K562 (cell line): ENCODE measurements at regions not wholly inside any gene's neighbourhood (a gene's known extent, or its start where the extent isn't known, plus 50 kb on each side); places are given as distances from the start of the nearest gene placed in this dataset.

Source experiments
- ATAC-seq: fragments of 200-7000 bp; cut with Tn5 transposase; 3 replicates; pipeline ENCODE4 v1.9.1; 2020; ENCODE audit warnings: moderate library complexity
- BruUV-seq: library from RNA; stranded (reverse); fragments of 400-500 nt; replicated peaks from 2 replicates; lab custom pipeline; 2021; lab: Mats Ljungman, UMichigan
- CTCF ChIA-PET: fragments of 300-600 bp; formaldehyde crosslinking; extraction: SDS; loops from one replicate; lab custom pipeline; 2021; ENCODE audit warnings: low intra/inter-chr PET ratio; lab: Yijun Ruan, JAX
- POLR2A ChIA-PET: fragments of 300-600, 350-650 bp; sonication (Branson Sonifier 250); formaldehyde crosslinking; extraction: SDS; loops from one replicate; lab custom pipeline; 2021; ENCODE audit warnings: antibody characterized with exemption, inconsistent platforms; lab: Yijun Ruan, JAX
- DNase-seq, 4 experiments: peaks; one replicate each; pipeline versions ENCODE4 v3.0.0 to v3.0.0-alpha.2; 2011 to 2018; ENCODE audit warnings: low spot score in 3 of 4, mixed read lengths in 3 of 4; ENCODE audit errors: extremely low read depth in 1 of 4
- FAIRE-seq: peaks from 2 replicates; lab custom pipeline; 2011; peaks lifted over from hg19 to GRCh38; lab: Jason Lieb, UNC
- H2AFZ ChIP-seq: 2 replicates; pipeline ENCODE4 v1.6.0; 2011; ENCODE audit warnings: low read depth, low read length, control low read depth, inconsistent platforms
- H3K27ac ChIP-seq: fragments of 200-600 bp; 3 replicates; pipeline ENCODE4 v1.8.0; 2011; ENCODE audit warnings: low read depth, mild to moderate bottlenecking, control low read depth, inconsistent platforms, low read length, moderate library complexity, mixed read lengths; ENCODE audit errors: extremely low read depth
- H3K27me3 ChIP-seq, 2 experiments: fragments of 300-600 bp in 1 of 2; 2 replicates in 1 of 2; 3 replicates in 1 of 2; pipeline versions ENCODE4 v1.6.0 to v1.8.0; 2011; ENCODE audit warnings: inconsistent platforms in 2 of 2, low read length in 2 of 2, mild to moderate bottlenecking in 1 of 2, mixed read lengths in 1 of 2, moderate library complexity in 1 of 2; ENCODE audit not compliant: control insufficient read depth in 2 of 2, insufficient read depth in 2 of 2
- H3K36me3 ChIP-seq: fragments of 300-600 bp; 3 replicates; pipeline ENCODE4 v1.8.0; 2011; ENCODE audit warnings: mild to moderate bottlenecking, low read length, inconsistent platforms; ENCODE audit not compliant: control insufficient read depth, insufficient read depth
- H3K4me1 ChIP-seq, 2 experiments: fragments of 200-600 bp in 1 of 2; replicated peaks in 1 of 2; 2 replicates in 1 of 2; 3 replicates in 1 of 2; pipeline versions ENCODE4 v1.5.1 to v1.8.0; 2011; ENCODE audit warnings: inconsistent platforms in 2 of 2, low read length in 2 of 2, mild to moderate bottlenecking in 1 of 2, mixed read lengths in 1 of 2, moderate library complexity in 1 of 2; ENCODE audit not compliant: control insufficient read depth in 2 of 2, insufficient read depth in 2 of 2
- H3K4me2 ChIP-seq: 2 replicates; pipeline ENCODE4 v1.6.1; 2011; ENCODE audit warnings: low read length, control low read depth, inconsistent platforms, mixed read lengths; ENCODE audit not compliant: insufficient read depth
- H3K4me3 ChIP-seq: fragments of 200-600 bp; sonication (generic), shearing (Covaris generic); 2 replicates; pipeline ENCODE4 v1.5.1; 2016; ENCODE audit warnings: control low read depth, inconsistent platforms
- H3K79me2 ChIP-seq: fragments of 200-600 bp; 3 replicates; pipeline ENCODE4 v1.8.0; 2011; ENCODE audit warnings: low read length, inconsistent platforms; ENCODE audit not compliant: control insufficient read depth, insufficient read depth
- H3K9ac ChIP-seq, 2 experiments: 2 replicates each; pipeline versions ENCODE4 v1.6.0 to v1.6.1; 2011; ENCODE audit warnings: low read depth in 2 of 2, low read length in 2 of 2, control low read depth in 1 of 2, inconsistent platforms in 1 of 2, mild to moderate bottlenecking in 1 of 2, mixed read lengths in 1 of 2; ENCODE audit not compliant: insufficient read depth in 1 of 2
- H3K9me1 ChIP-seq: one replicate; pipeline ENCODE4 v1.6.0; 2011; ENCODE audit warnings: inconsistent platforms, mild to moderate bottlenecking, low read length, moderate library complexity; ENCODE audit not compliant: control insufficient read depth, insufficient read depth
- H3K9me3 ChIP-seq: replicated peaks from 2 replicates; pipeline ENCODE4 v1.5.1; 2011; ENCODE audit warnings: low read depth, low read length, inconsistent platforms; ENCODE audit not compliant: control insufficient read depth, insufficient read depth
- H4K20me1 ChIP-seq: replicated peaks from 2 replicates; pipeline ENCODE4 v1.6.1; 2011; ENCODE audit warnings: low read length, inconsistent platforms, mixed read lengths; ENCODE audit not compliant: control insufficient read depth, insufficient read depth
- ATF3 ChIP-seq, 2 experiments: fragments of 450-650 bp in 1 of 2; sonication (generic) in 1 of 2; formaldehyde crosslinking in 1 of 2; IDR thresholded peaks in 1 of 2; conservative IDR thresholded peaks in 1 of 2; 2 replicates each; pipeline versions ENCODE4 v1.6.1 to v1.8.1; 2016 to 2023; ENCODE audit warnings: mild to moderate bottlenecking in 2 of 2, moderate library complexity in 2 of 2, inconsistent platforms in 1 of 2, missing genetic modification reagents in 1 of 2
- DIDO1 ChIP-seq: fragments of 450-650 bp; IDR thresholded peaks from 2 replicates; pipeline ENCODE4 v1.6.1; 2016; ENCODE audit warnings: low read depth, missing biosample characterization, missing genetic modification characterization
- EP400 ChIP-seq: fragments of 450-650 bp; IDR thresholded peaks from 2 replicates; pipeline ENCODE4 v1.6.1; 2017; ENCODE audit warnings: antibody characterized with exemption, mild to moderate bottlenecking, moderate library complexity
- GABPA ChIP-seq: fragments of 200-800 bp; sonication (Bioruptor generic); conservative IDR thresholded peaks from 2 replicates; pipeline ENCODE4 v1.6.1; 2016; ENCODE audit warnings: low read depth, missing genetic modification characterization, missing compliant biosample characterization
- HINFP ChIP-seq: fragments of 450-650 bp; conservative IDR thresholded peaks from 2 replicates; pipeline ENCODE4 v1.6.1; 2016; ENCODE audit warnings: missing genetic modification characterization, low read depth, mild to moderate bottlenecking, control low read depth, missing compliant biosample characterization
- ID3 ChIP-seq, 2 experiments: fragments of 250-450 bp in 1 of 2; fragments of 450-650 bp in 1 of 2; sonication (Bioruptor Pico) in 1 of 2; IDR thresholded peaks; 2 replicates each; pipeline versions ENCODE4 v1.6.1 to v1.8.0; 2016 to 2021; ENCODE audit warnings: mild to moderate bottlenecking in 2 of 2, moderate library complexity in 2 of 2, missing compliant biosample characterization in 1 of 2, missing genetic modification characterization in 1 of 2
- L3MBTL2 ChIP-seq: fragments of 450-650 bp; IDR thresholded peaks from 2 replicates; pipeline ENCODE4 v1.6.1; 2016; ENCODE audit warnings: mild to moderate bottlenecking, moderate library complexity
- MAZ ChIP-seq, 2 experiments: fragments of 450-650 bp in 1 of 2; sonication (generic) in 1 of 2; formaldehyde crosslinking; IDR thresholded peaks in 1 of 2; conservative IDR thresholded peaks in 1 of 2; 2 replicates each; pipeline versions ENCODE4 v1.4.0 to v1.5.0; 2020; ENCODE audit warnings: mild to moderate bottlenecking in 1 of 2, missing genetic modification reagents in 1 of 2
- NFRKB ChIP-seq: fragments of 450-650 bp; IDR thresholded peaks from 2 replicates; pipeline ENCODE4 v1.6.1; 2016; ENCODE audit warnings: low read depth
- NR2C2 ChIP-seq, 2 experiments: fragments of 200-800 bp in 1 of 2; sonication (Bioruptor generic) in 1 of 2; sonication (generic) in 1 of 2; formaldehyde crosslinking in 1 of 2; IDR thresholded peaks; 2 replicates each; pipeline versions ENCODE4 v1.6.1 to v1.8.0; 2016 to 2022; ENCODE audit warnings: mild to moderate bottlenecking in 1 of 2, missing compliant biosample characterization in 1 of 2, missing genetic modification characterization in 1 of 2, missing genetic modification reagents in 1 of 2
- OTX1 ChIP-seq: fragments of 450-650 bp; formaldehyde crosslinking; IDR thresholded peaks from 2 replicates; pipeline ENCODE4 v1.4.0; 2022; ENCODE audit warnings: mild to moderate bottlenecking
- SMARCE1 ChIP-seq: fragments of 450-650 bp; IDR thresholded peaks from 2 replicates; pipeline ENCODE4 v1.7.1; 2016; ENCODE audit warnings: mild to moderate bottlenecking
- ZNF740 ChIP-seq, 3 experiments: fragments of 200-800 bp in 1 of 3; sonication (Bioruptor generic) in 1 of 3; sonication (generic) in 1 of 3; formaldehyde crosslinking in 1 of 3; IDR thresholded peaks; 2 replicates each; pipeline versions ENCODE4 v1.6.1 to v1.8.0; 2016 to 2022; ENCODE audit warnings: mild to moderate bottlenecking in 2 of 3, missing compliant biosample characterization in 2 of 3, missing genetic modification characterization in 2 of 3, missing genetic modification reagents in 1 of 3
- ZNF79 ChIP-seq: fragments of 250-450 bp; sonication (Bioruptor Pico); IDR thresholded peaks from 2 replicates; pipeline ENCODE4 v1.4.0; 2020; ENCODE audit warnings: low read depth, mild to moderate bottlenecking, moderate library complexity
- ZSCAN32 ChIP-seq: fragments of 450-650 bp; formaldehyde crosslinking; IDR thresholded peaks from 2 replicates; pipeline ENCODE4 v1.4.0; 2020; ENCODE audit warnings: mild to moderate bottlenecking, moderate library complexity
- WGBS: fragments of 100-300 bp; shearing (Covaris generic); methylation state at CpG from one replicate; pipeline ENCODE4 v1.1.6; 2016; ENCODE audit warnings: low coverage, mixed read lengths; ENCODE audit not compliant: insufficient coverage; ENCODE audit errors: missing lambda C conversion rate; 5-methylcytosine and 5-hydroxymethylcytosine counted together
- in situ Hi-C: fragments of 300-500 bp; cut with MboI; formaldehyde crosslinking; loops from 4 replicates; pipeline ENCODE4 v1.15.0; 2018; ENCODE audit warnings: inconsistent platforms, mixed read lengths
- intact Hi-C: fragments of 100-400 bp; cut with micrococcal nuclease; formaldehyde crosslinking; loops from 2 replicates; pipeline ENCODE4 v1.14.2; 2022

- Histone ChIP-seq H3K36me3 (no peaks in the 10 kb centered on the region), H3K9me3 (no peaks in the 10 kb centered on the region), H3K9ac (no peak overlapping the region), H3K4me3 (no peak overlapping the region), H3K4me1 (peaks cover 0 to 9% of the 10 kb centered on the region in 2 experiments; a peak in 2 of 5 replicates), H4K20me1 (no peaks in the 10 kb centered on the region), H3K27me3 (no peaks in the 10 kb centered on the region), H3K9me1 (no peaks in the 10 kb centered on the region), H2AFZ (peak overlapping the region; percentile 34), H3K4me2 (peak overlapping the region; percentile 50), H3K27ac (peak overlapping the region; percentile 15; the same call in 1 of the 3 replicates), H3K79me2 (no peaks in the 10 kb centered on the region)
- peak in 2 of 4 experiments; percentile 14 to 15 for DNase-seq
- in situ Hi-C loops (no loop called here), intact Hi-C loops (no loop called here)
- no TSS peak for BruUV-seq
- FAIRE-seq, result peak; percentile 57
- ChIA-PET POLR2A (no interaction called here), CTCF (no interaction called here)
- peak; percentile 91 for ATAC-seq
- 16% methylated on average over 7 of the region's 7 CpGs for WGBS
- TF ChIP-seq ATF3 (IDR thresholded peaks at IDR 0.05) (peak; percentile 92), ATF3 (CRISPR knock-in tag; conservative IDR thresholded peaks at IDR 0.05) (no peak), DIDO1 (tag) (0 out of 2 replicates have a peak, but pooled peaks have one; percentile 19), NFRKB (peak; percentile 57; the same call in 1 of the 2 replicates), ZNF740 (CRISPR knock-in tag; IDR thresholded peaks at IDR 0.05) (no peak), ZNF740 (tag; IDR thresholded peaks at IDR 0.05) (0 out of 4 replicates have a peak, but pooled peaks of 1 of the 2 experiments have one; percentile 21), SMARCE1 (no peak), GABPA (tag) (peak; percentile 43), ID3 (CRISPR knock-in tag; IDR thresholded peaks at IDR 0.05) (no peak), ID3 (tag; IDR thresholded peaks at IDR 0.05) (0 out of 2 replicates have a peak, but pooled peaks have one; percentile 19), NR2C2 (CRISPR knock-in tag; IDR thresholded peaks at IDR 0.05) (no peak), NR2C2 (tag; IDR thresholded peaks at IDR 0.05) (peak; percentile 73), ZSCAN32 (CRISPR knock-in tag) (peak; percentile 92), MAZ (CRISPR knock-in tag; conservative IDR thresholded peaks at IDR 0.05 in 1 of 2, IDR thresholded peaks at IDR 0.05 in 1 of 2) (0 out of 4 replicates have a peak, but pooled peaks of 1 of the 2 experiments have one; percentile 33), L3MBTL2 (peak; percentile 66; the same call in 1 of the 2 replicates), HINFP (tag) (0 out of 2 replicates have a peak, but pooled peaks have one; percentile 11), EP400 (peak; percentile 34; the same call in 1 of the 2 replicates), OTX1 (CRISPR knock-in tag) (no peak), ZNF79 (CRISPR knock-in tag) (0 out of 2 replicates have a peak, but pooled peaks have one; percentile 5)
Observed at GRCh38 chr6:105601541-105602236, 198.8 kb upstream of the PREP start.
